Natural killer cell (primary cell): ENCODE measurements at regions not wholly inside any gene's neighbourhood (a gene's known extent, or its start where the extent isn't known, plus 50 kb on each side); places are given as distances from the start of the nearest gene placed in this dataset.

Source experiments
- ATAC-seq, 3 donors: fragments of 150-1000 bp in 2 of 3; fragments of 200-7000 bp in 1 of 3; cut with Tn5 transposase; 1 replicate in 1 of 3; 2 replicates in 2 of 3; pipeline ENCODE4 v1.10.0; 2021; ENCODE audit warnings: mild to moderate bottlenecking in 2 of 3, moderate library complexity in 2 of 3
- DNase-seq, 2 donors: peaks; one replicate each; pipeline versions ENCODE4 v3.0.0 to v3.0.0-alpha.2; 2013 to 2021; ENCODE audit warnings: mixed read lengths in 1 of 2
- H3K27ac ChIP-seq: one replicate; pipeline ENCODE4 v1.5.1; 2013; ENCODE audit warnings: mild to moderate bottlenecking, low read length
- H3K27me3 ChIP-seq: one replicate; pipeline ENCODE4 v1.6.1; 2013; ENCODE audit warnings: low read length; ENCODE audit not compliant: control insufficient read depth, insufficient read depth
- H3K36me3 ChIP-seq: one replicate; pipeline ENCODE4 v1.6.1; 2013; ENCODE audit warnings: low read length; ENCODE audit not compliant: control insufficient read depth, insufficient read depth
- H3K4me1 ChIP-seq: one replicate; pipeline ENCODE4 v1.6.1; 2013; ENCODE audit warnings: low read length; ENCODE audit not compliant: control insufficient read depth, insufficient read depth
- H3K4me3 ChIP-seq: one replicate; pipeline ENCODE4 v1.5.1; 2013; ENCODE audit warnings: low read length
- H3K9me3 ChIP-seq: one replicate; pipeline ENCODE4 v1.6.1; 2013; ENCODE audit warnings: low read length; ENCODE audit not compliant: control insufficient read depth, insufficient read depth
- H3K27ac Mint-ChIP-seq, 2 donors: one replicate each; pipeline ENCODE4 v1.8.0; 2022; ENCODE audit warnings: mild to moderate bottlenecking in 2 of 2, mixed read lengths in 2 of 2, moderate library complexity in 1 of 2
- H3K27me3 Mint-ChIP-seq, 2 donors: one replicate each; pipeline ENCODE4 v1.8.0; 2022; ENCODE audit warnings: low read depth in 2 of 2, mixed read lengths in 2 of 2
- H3K36me3 Mint-ChIP-seq: one replicate; pipeline ENCODE4 v1.8.0; 2022; ENCODE audit warnings: mixed read lengths
- H3K4me1 Mint-ChIP-seq, 2 donors: one replicate each; pipeline ENCODE4 v1.8.0; 2022; ENCODE audit warnings: mixed read lengths in 2 of 2
- H3K4me3 Mint-ChIP-seq: one replicate; pipeline ENCODE4 v1.8.0; 2022; ENCODE audit warnings: mild to moderate bottlenecking, moderate library complexity, mixed read lengths
- H3K9me3 Mint-ChIP-seq, 2 donors: one replicate each; pipeline ENCODE4 v1.8.0; 2022; ENCODE audit warnings: mixed read lengths in 2 of 2
- CTCF ChIP-seq: fragments of 200-600 bp; IDR thresholded peaks from one replicate; pipeline ENCODE4 v1.8.0; 2022; ENCODE audit warnings: antibody characterized with exemption
- WGBS: methylation state at CpG from one replicate; pipeline ENCODE4 v1.1.7; 2013; ENCODE audit warnings: missing lambda C conversion rate; ENCODE audit not compliant: insufficient coverage; 5-methylcytosine and 5-hydroxymethylcytosine counted together
- intact Hi-C: fragments of 100-400 bp; cut with micrococcal nuclease; formaldehyde crosslinking; loops from one replicate; pipeline ENCODE4 v1.14.2; 2022

- no peak overlapping the region for H3K27ac Mint-ChIP-seq
- H3K9me3 ChIP-seq = no peaks in the 10 kb centered on the region
These were observed 377.6 kb upstream of the TRIB2 start for GRCh38 chr2:12338946-12339697.

GRCh38 chr2:12340164-12340563 lies 376.6 kb upstream of the TRIB2 start:
- Mint-ChIP-seq H3K36me3 (no peaks in the 10 kb centered on the region), H3K4me1 (no peaks in the 10 kb centered on the region), H3K27ac (no peak overlapping the region), H3K27me3 (peaks cover 0 to 7% of the 10 kb centered on the region in 2 donors), H3K9me3 (peaks cover 0 to 2% of the 10 kb centered on the region in 2 donors), H3K4me3 (no peak overlapping the region)
- no peak overlapping the region for H3K4me3 ChIP-seq
- H3K9me3 ChIP-seq = no peaks in the 10 kb centered on the region
- no peak for TF ChIP-seq CTCF
- 94% methylated on average over 3 of the region's 4 CpGs for WGBS
- intact Hi-C loops = no loop called here
- H3K36me3 ChIP-seq = no peaks in the 10 kb centered on the region
- H3K4me1 ChIP-seq = no peaks in the 10 kb centered on the region
- no peak overlapping the region for H3K27ac ChIP-seq
- DNase-seq = no peak
- ATAC-seq = no peak
- H3K27me3 ChIP-seq = no peaks in the 10 kb centered on the region

More at GRCh38 chr2:12338946-12339697, 377.6 kb upstream of the TRIB2 start:
- Histone ChIP-seq H3K27me3 (no peaks in the 10 kb centered on the region), H3K4me3 (no peak overlapping the region), H3K4me1 (no peaks in the 10 kb centered on the region), H3K36me3 (no peaks in the 10 kb centered on the region), H3K27ac (no peak overlapping the region)
- H3K4me3 Mint-ChIP-seq = no peak overlapping the region
- DNase-seq (no peak), ATAC-seq (no peak)
- H3K9me3 Mint-ChIP-seq = no peaks in the 10 kb centered on the region
- intact Hi-C loops = no loop called here
- peaks cover 8 to 12% of the 10 kb centered on the region in 2 donors for H3K27me3 Mint-ChIP-seq
- no peaks in the 10 kb centered on the region for H3K4me1 Mint-ChIP-seq
- TF ChIP-seq CTCF = no peak
- H3K36me3 Mint-ChIP-seq = no peaks in the 10 kb centered on the region
- 92% methylated on average over 7 of the region's 7 CpGs for WGBS

GRCh38 chr2:12341215-12341614 lies 375.5 kb upstream of the TRIB2 start:
- H3K4me3 Mint-ChIP-seq = no peak overlapping the region
- H3K27me3 Mint-ChIP-seq = peaks cover 0 to 7% of the 10 kb centered on the region in 2 donors
- Histone ChIP-seq H3K4me3 (no peak overlapping the region), H3K4me1 (no peaks in the 10 kb centered on the region), H3K9me3 (no peaks in the 10 kb centered on the region), H3K27ac (no peak overlapping the region), H3K27me3 (no peaks in the 10 kb centered on the region), H3K36me3 (no peaks in the 10 kb centered on the region)
- peaks cover 0 to 2% of the 10 kb centered on the region in 2 donors for H3K9me3 Mint-ChIP-seq
- H3K27ac Mint-ChIP-seq = no peak overlapping the region
- intact Hi-C loops = no loop called here
- DNase-seq (no peak), ATAC-seq (no peak)
- WGBS = 80% methylated on average over 1 of the region's 1 CpG
- no peaks in the 10 kb centered on the region for H3K4me1 Mint-ChIP-seq
- TF ChIP-seq CTCF = no peak
- H3K36me3 Mint-ChIP-seq = no peaks in the 10 kb centered on the region

- Histone ChIP-seq H3K9me3 (no peaks in the 10 kb centered on the region), H3K36me3 (no peaks in the 10 kb centered on the region), H3K27ac (no peak overlapping the region), H3K4me1 (no peaks in the 10 kb centered on the region), H3K27me3 (no peaks in the 10 kb centered on the region), H3K4me3 (no peak overlapping the region)
- TF ChIP-seq CTCF = no peak
- Mint-ChIP-seq H3K27ac (no peak overlapping the region), H3K36me3 (no peaks in the 10 kb centered on the region), H3K4me1 (no peaks in the 10 kb centered on the region), H3K27me3 (peaks cover 0 to 7% of the 10 kb centered on the region in 2 donors), H3K9me3 (peaks cover 0 to 2% of the 10 kb centered on the region in 2 donors), H3K4me3 (no peak overlapping the region)
- no peak for ATAC-seq
- intact Hi-C loops = no loop called here
- WGBS = 90% methylated on average over 3 of the region's 3 CpGs
- DNase-seq = no peak
These were observed 374.8 kb upstream of the TRIB2 start for GRCh38 chr2:12341920-12342319.
